RWPE2 (cell line): ENCODE measurements at regions not wholly inside any gene's neighbourhood (a gene's known extent, or its start where the extent isn't known, plus 50 kb on each side); places are given as distances from the start of the nearest gene placed in this dataset.

Experiments used
- ATAC-seq: fragments of 200-7000 bp; cut with Tn5 transposase; 3 replicates; pipeline ENCODE4 v1.9.1; 2021; ENCODE audit warnings: low read depth
- DNase-seq: peaks from one replicate; pipeline ENCODE4 v3.0.0-alpha.2; 2020; ENCODE audit warnings: low spot score
- H3K27ac ChIP-seq: fragments of 450-650 bp; 2 replicates; pipeline ENCODE4 v1.5.1; 2017; ENCODE audit warnings: mild to moderate bottlenecking; ENCODE audit not compliant: poor library complexity, severe bottlenecking
- H3K27me3 ChIP-seq: fragments of 250-450 bp; sonication (Bioruptor Pico); 2 replicates; pipeline ENCODE4 v1.5.1; 2021; ENCODE audit warnings: mild to moderate bottlenecking, moderate library complexity; ENCODE audit not compliant: insufficient read depth, poor library complexity, severe bottlenecking
- H3K36me3 ChIP-seq: fragments of 250-450 bp; sonication (Bioruptor Pico); 2 replicates; pipeline ENCODE4 v1.5.1; 2020; ENCODE audit warnings: low read depth, mild to moderate bottlenecking, moderate library complexity
- H3K4me1 ChIP-seq: fragments of 250-450 bp; sonication (Bioruptor Pico); 2 replicates; pipeline ENCODE4 v1.5.1; 2021; ENCODE audit warnings: mild to moderate bottlenecking, moderate library complexity; ENCODE audit not compliant: insufficient read depth, poor library complexity, severe bottlenecking
- H3K4me3 ChIP-seq: fragments of 250-450 bp; sonication (Bioruptor Pico); 2 replicates; pipeline ENCODE4 v1.5.1; 2021; ENCODE audit warnings: mild to moderate bottlenecking, moderate library complexity; ENCODE audit not compliant: severe bottlenecking
- H3K9me3 ChIP-seq: fragments of 250-450 bp; sonication (Bioruptor Pico); 2 replicates; pipeline ENCODE4 v1.5.1; 2021; ENCODE audit warnings: mild to moderate bottlenecking, moderate library complexity; ENCODE audit not compliant: severe bottlenecking
- TF ChIP-seq, protein P1 (sequence below): fragments of 450-650 bp; IDR thresholded peaks from one replicate; pipeline ENCODE4 v1.5.1; 2017; ENCODE audit warnings: mild to moderate bottlenecking, moderate library complexity; ENCODE audit not compliant: poor library complexity, severe bottlenecking

DNA sequence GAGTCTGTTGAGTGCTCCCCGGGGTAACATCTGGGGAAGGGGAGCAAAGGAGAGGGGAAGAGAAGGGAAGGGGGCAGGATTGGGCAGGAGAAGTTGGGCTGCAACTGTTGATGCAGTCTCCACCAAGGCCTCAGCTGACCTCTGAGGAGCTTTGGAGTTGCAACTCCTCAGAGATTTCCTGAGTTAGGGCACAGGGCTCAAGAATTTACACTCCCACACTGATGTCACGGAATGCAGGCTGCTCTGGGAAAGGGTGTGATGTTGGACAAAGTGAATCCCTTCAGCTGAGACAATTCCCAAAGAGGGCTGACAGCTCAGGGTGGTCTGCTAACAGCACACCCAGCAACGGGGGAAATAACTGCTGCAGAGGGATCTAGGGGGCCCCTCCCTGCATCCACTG lies 295.6 kb downstream of the PCNX1 start:
- Histone ChIP-seq H3K27ac (no peak overlapping the region), H3K27me3 (no peaks in the 10 kb centered on the region), H3K36me3 (no peaks in the 10 kb centered on the region), H3K4me1 (no peaks in the 10 kb centered on the region), H3K4me3 (no peak overlapping the region), H3K9me3 (no peaks in the 10 kb centered on the region)
- TF ChIP-seq, protein P1, sequence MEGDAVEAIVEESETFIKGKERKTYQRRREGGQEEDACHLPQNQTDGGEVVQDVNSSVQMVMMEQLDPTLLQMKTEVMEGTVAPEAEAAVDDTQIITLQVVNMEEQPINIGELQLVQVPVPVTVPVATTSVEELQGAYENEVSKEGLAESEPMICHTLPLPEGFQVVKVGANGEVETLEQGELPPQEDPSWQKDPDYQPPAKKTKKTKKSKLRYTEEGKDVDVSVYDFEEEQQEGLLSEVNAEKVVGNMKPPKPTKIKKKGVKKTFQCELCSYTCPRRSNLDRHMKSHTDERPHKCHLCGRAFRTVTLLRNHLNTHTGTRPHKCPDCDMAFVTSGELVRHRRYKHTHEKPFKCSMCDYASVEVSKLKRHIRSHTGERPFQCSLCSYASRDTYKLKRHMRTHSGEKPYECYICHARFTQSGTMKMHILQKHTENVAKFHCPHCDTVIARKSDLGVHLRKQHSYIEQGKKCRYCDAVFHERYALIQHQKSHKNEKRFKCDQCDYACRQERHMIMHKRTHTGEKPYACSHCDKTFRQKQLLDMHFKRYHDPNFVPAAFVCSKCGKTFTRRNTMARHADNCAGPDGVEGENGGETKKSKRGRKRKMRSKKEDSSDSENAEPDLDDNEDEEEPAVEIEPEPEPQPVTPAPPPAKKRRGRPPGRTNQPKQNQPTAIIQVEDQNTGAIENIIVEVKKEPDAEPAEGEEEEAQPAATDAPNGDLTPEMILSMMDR = no peak
- DNase-seq (no peak), ATAC-seq (no peak)

DNA sequence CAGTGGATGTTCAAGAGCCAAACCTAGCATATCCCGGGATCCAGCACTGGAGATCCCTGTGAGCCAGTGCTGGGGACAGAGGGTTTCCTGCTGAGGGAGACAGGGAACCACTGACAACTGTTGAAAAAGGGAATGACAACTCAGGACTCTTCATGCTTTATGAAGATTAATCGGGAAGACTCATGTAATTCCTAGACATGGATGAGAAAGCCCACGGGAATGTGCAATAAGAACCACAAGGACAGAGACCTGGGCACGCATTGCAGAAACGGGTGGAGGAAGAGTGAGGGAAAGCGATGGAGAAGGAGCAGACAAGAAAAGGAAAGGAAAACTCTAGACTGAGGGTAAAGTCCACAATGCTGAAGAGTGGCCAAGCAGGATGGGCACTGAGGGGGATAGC lies 296.0 kb downstream of the PCNX1 start:
- Histone ChIP-seq H3K9me3 (no peaks in the 10 kb centered on the region), H3K4me1 (no peaks in the 10 kb centered on the region), H3K27ac (no peak overlapping the region), H3K36me3 (no peaks in the 10 kb centered on the region), H3K4me3 (no peak overlapping the region), H3K27me3 (no peaks in the 10 kb centered on the region)
- ATAC-seq = no peak
- no peak for DNase-seq
- TF ChIP-seq, protein P1 = no peak

DNA sequence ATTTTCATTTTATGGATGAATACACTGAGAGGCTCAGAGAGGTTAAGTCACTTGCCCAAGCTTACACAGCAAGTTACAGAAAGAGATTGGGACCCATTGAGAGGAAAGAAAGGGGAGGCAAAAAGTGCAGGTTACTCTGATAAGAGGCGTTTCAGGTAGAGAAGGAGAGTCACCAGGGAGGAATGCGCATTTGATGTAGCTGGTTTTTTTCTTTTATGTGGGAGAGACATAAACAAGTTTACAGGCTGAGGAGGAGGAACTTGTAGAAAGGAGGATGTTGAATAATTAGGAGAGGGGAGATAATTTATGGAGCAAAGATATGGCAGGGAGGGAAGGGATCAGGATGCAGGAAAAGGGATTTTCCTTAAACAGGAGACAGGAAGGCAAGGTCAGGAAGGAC lies 297.0 kb downstream of the PCNX1 start:
- no peak overlapping the region for H3K27ac ChIP-seq
- TF ChIP-seq, protein P1 = no peak
- peak; percentile 42; the same call in 1 of the 3 replicates for ATAC-seq

DNA sequence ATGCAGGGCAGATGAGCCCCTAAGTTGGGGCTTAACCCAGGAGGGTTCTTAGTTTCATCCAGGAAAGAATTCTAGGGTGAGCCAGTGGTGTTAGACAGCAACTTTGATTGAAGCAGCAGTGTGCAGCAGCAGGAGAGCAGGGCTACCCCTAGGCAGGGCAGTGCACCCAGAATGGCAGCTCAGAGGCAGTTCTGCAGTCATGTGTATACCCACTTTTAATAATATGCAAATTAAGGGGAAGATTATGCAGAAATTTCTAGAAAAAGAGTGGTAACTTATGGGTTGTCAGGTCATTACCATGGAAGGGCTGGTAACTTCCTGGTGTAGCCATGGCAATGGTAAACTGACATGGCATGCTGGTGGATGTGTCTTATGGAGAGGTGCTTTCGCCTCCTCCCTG lies 297.5 kb downstream of the PCNX1 start:
- no peak overlapping the region for H3K27ac ChIP-seq
- H3K9me3 ChIP-seq = no peaks in the 10 kb centered on the region
- H3K36me3 ChIP-seq = no peaks in the 10 kb centered on the region
- no peaks in the 10 kb centered on the region for H3K27me3 ChIP-seq
- ATAC-seq (no peak), DNase-seq (no peak)
- H3K4me3 ChIP-seq = no peak overlapping the region
- TF ChIP-seq, protein P1 = no peak
- H3K4me1 ChIP-seq = no peaks in the 10 kb centered on the region

More for the DNA sequence above, 297.0 kb downstream of the PCNX1 start:
- Histone ChIP-seq H3K4me1 (no peaks in the 10 kb centered on the region), H3K4me3 (no peak overlapping the region), H3K9me3 (no peaks in the 10 kb centered on the region), H3K36me3 (no peaks in the 10 kb centered on the region), H3K27me3 (no peaks in the 10 kb centered on the region)
- DNase-seq = no peak

DNA sequence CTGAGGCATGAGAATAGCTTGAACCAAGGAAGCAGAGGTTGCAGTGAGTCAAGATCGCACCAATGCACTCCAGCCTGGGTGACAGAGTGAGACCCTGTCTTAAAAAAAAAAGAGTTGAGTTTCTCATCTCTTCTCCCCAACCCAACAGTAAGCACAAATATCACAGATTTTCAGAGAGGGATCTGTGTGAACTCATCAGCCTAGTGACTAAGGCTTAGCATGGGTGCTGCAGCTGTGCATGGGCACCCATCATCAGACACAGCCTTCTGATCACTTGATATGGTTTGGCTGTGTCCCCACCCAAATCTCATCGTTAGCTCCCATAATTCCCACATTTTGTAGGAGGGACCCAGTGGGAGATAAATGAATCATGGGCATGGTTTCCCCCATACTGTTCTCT lies 298.9 kb downstream of the PCNX1 start:
- DNase-seq (no peak), ATAC-seq (no peak)
- Histone ChIP-seq H3K27ac (no peak overlapping the region), H3K4me3 (no peak overlapping the region), H3K9me3 (no peaks in the 10 kb centered on the region), H3K4me1 (no peaks in the 10 kb centered on the region), H3K36me3 (no peaks in the 10 kb centered on the region), H3K27me3 (no peaks in the 10 kb centered on the region)
- TF ChIP-seq, protein P1 = no peak
